PC-9 (cell line): ENCODE measurements at regions not wholly inside any gene's neighbourhood (a gene's known extent, or its start where the extent isn't known, plus 50 kb on each side); places are given as distances from the start of the nearest gene placed in this dataset.

Experiments
- BruUV-seq: library from RNA; stranded (reverse); fragments of 400-500 nt; replicated peaks from 2 replicates; lab custom pipeline; 2021; lab: Mats Ljungman, UMichigan
- CTCF ChIA-PET: fragments of 300-600 bp; sonication (Branson Sonifier 250); formaldehyde crosslinking; loops from one replicate; lab custom pipeline; 2022; ENCODE audit warnings: antibody characterized with exemption; lab: Charles Lee
- POLR2A ChIA-PET: fragments of 300-600 bp; sonication (Branson Sonifier 250); formaldehyde crosslinking; loops from one replicate; lab custom pipeline; 2022; ENCODE audit warnings: antibody characterized with exemption; ENCODE audit not compliant: unreplicated experiment; lab: Charles Lee
- DNase-seq, 2 experiments: peaks; one replicate each; pipeline versions ENCODE4 v3.0.0 to v3.0.0-alpha.2; 2015 to 2022; ENCODE audit warnings: mixed read lengths in 1 of 2
- H2AFZ ChIP-seq: fragments of 200-600 bp; sonication (generic); 2 replicates; pipeline ENCODE4 v1.8.1; 2017; ENCODE audit warnings: antibody characterized with exemption
- H3F3A ChIP-seq: fragments of 200-600 bp; sonication (generic); 2 replicates; pipeline ENCODE4 v1.8.1; 2017; ENCODE audit warnings: antibody characterized with exemption, mild to moderate bottlenecking, low read depth; ENCODE audit not compliant: insufficient read depth
- H3K27ac ChIP-seq: fragments of 200-600 bp; sonication (generic); 2 replicates; pipeline ENCODE4 v1.6.1; 2016; ENCODE audit warnings: mixed run types
- H3K27me3 ChIP-seq: fragments of 200-600 bp; sonication (generic); 2 replicates; pipeline ENCODE4 v1.6.1; 2016; ENCODE audit warnings: low read depth, mixed run types; ENCODE audit not compliant: insufficient read depth
- H3K36me3 ChIP-seq: fragments of 200-600 bp; sonication (generic); 2 replicates; pipeline ENCODE4 v1.6.1; 2016; ENCODE audit warnings: low read depth, mixed run types
- H3K4me1 ChIP-seq: fragments of 200-600 bp; sonication (generic); replicated peaks from 2 replicates; pipeline ENCODE4 v1.6.1; 2016; ENCODE audit warnings: mixed run types; ENCODE audit not compliant: insufficient read depth
- H3K4me2 ChIP-seq: fragments of 200-600 bp; sonication (generic); 2 replicates; pipeline ENCODE4 v1.6.1; 2017; ENCODE audit warnings: mixed run types
- H3K4me3 ChIP-seq: fragments of 200-600 bp; sonication (generic); 2 replicates; pipeline ENCODE4 v1.6.1; 2016; ENCODE audit warnings: mixed run types
- H3K79me2 ChIP-seq: fragments of 200-600 bp; sonication (generic); 2 replicates; pipeline ENCODE4 v1.6.1; 2017; ENCODE audit warnings: low read depth, mixed run types
- H3K9me2 ChIP-seq: fragments of 200-600 bp; sonication (generic); 2 replicates; pipeline ENCODE4 v1.8.1; 2017; ENCODE audit warnings: mild to moderate bottlenecking; ENCODE audit not compliant: insufficient read depth
- H3K9me3 ChIP-seq: fragments of 200-600 bp; sonication (generic); 2 replicates; pipeline ENCODE4 v1.8.1; 2016; ENCODE audit warnings: low read depth; ENCODE audit not compliant: insufficient read depth
- H4K20me1 ChIP-seq: fragments of 200-600 bp; sonication (generic); 2 replicates; pipeline ENCODE4 v1.8.1; 2017; ENCODE audit not compliant: insufficient read depth
- CTCF ChIP-seq: fragments of 200-600 bp; sonication (generic); conservative IDR thresholded peaks from 2 replicates; pipeline ENCODE4 v1.6.1; 2017; ENCODE audit warnings: mixed run types, antibody characterized with exemption, mild to moderate bottlenecking, moderate library complexity
- EZH2 ChIP-seq: fragments of 200-600 bp; sonication (generic); IDR thresholded peaks from 2 replicates; pipeline ENCODE4 v1.8.0; 2017; ENCODE audit warnings: antibody characterized with exemption, low read depth
- intact Hi-C: fragments of 100-400 bp; cut with micrococcal nuclease; formaldehyde crosslinking; loops from one replicate; pipeline ENCODE4 v1.10.0; 2022; ENCODE audit not compliant: unreplicated experiment

GRCh38 chr3:99485286-99485685 lies 153.1 kb upstream of the COL8A1 start:
- CTCF ChIA-PET, result no interaction called here
- Histone ChIP-seq H3K79me2 (no peaks in the 10 kb centered on the region), H3K4me3 (no peak overlapping the region), H4K20me1 (no peaks in the 10 kb centered on the region; the same call in 1 of the 2 replicates), H3K9me3 (peaks cover 8% of the 10 kb centered on the region; the same call in 1 of the 2 replicates), H3K9me2 (no peaks in the 10 kb centered on the region), H2AFZ (no peak overlapping the region), H3K36me3 (no peaks in the 10 kb centered on the region), H3F3A (no peaks in the 10 kb centered on the region), H3K4me1 (no peaks in the 10 kb centered on the region), H3K27ac (no peak overlapping the region), H3K4me2 (no peak overlapping the region), H3K27me3 (no peaks in the 10 kb centered on the region)
- TF ChIP-seq CTCF (no peak), EZH2 (no peak)
- intact Hi-C loops, result no loop called here
- POLR2A ChIA-PET, result no interaction called here
- no TSS peak for BruUV-seq
- no peak for DNase-seq

DNA sequence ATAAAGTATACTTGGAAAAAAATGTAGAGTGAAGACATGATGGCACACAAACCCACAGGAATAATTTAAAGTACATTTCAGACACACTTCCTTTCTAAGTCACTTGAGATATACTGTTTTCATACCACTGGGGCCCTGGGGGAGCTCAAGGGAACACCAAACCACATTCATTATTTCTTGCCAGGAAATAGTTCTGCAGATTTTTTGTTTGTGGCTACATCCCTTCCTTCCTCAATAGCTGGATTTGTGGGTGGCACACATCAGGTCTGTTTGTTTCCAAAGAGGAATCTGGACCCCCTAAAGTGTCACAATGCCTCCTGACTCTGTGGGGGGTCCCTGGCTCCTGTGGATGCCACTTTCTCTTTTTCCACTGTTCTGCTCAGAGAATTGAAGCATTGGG lies 153.5 kb upstream of the COL8A1 start:
- Histone ChIP-seq H3K4me3 (no peak overlapping the region), H3K4me2 (no peak overlapping the region), H3K4me1 (no peaks in the 10 kb centered on the region), H4K20me1 (no peaks in the 10 kb centered on the region; the same call in 1 of the 2 replicates), H3K27me3 (no peaks in the 10 kb centered on the region), H3K79me2 (no peaks in the 10 kb centered on the region), H2AFZ (no peak overlapping the region), H3K36me3 (no peaks in the 10 kb centered on the region), H3K27ac (no peak overlapping the region), H3F3A (no peaks in the 10 kb centered on the region), H3K9me2 (no peaks in the 10 kb centered on the region), H3K9me3 (peaks cover 8% of the 10 kb centered on the region; the same call in 1 of the 2 replicates)
- intact Hi-C loops, result no loop called here
- BruUV-seq, result no TSS peak
- no peak for TF ChIP-seq EZH2
- no peak for TF ChIP-seq CTCF
- ChIA-PET POLR2A (no interaction called here), CTCF (no interaction called here)
- DNase-seq, result no peak

DNA sequence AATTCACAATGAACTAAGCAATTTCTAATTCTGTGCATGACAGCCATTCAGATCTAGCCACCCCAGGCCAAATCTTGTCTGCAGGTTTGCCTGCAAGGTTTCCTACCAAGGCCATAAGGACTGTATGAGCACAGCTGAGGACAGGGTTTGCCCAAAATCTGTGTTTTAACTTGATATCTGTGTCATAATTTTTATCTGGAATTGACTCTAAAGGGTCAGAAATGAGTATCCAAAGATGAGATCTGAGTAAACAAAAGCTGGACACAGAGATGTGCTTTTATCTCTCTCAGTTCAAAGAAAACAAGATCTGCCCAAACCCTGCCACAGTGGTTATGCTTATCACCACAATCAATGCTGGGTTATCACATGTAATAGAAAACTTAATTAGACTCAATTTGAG lies 154.6 kb upstream of the COL8A1 start:
- no peaks in the 10 kb centered on the region for H4K20me1 ChIP-seq
- no peaks in the 10 kb centered on the region for H3K36me3 ChIP-seq
- ChIA-PET POLR2A (no interaction called here), CTCF (interaction anchor here (1.0 kb wide), 1 partner anchor 15 kb away, joined by 3 read pairs; no protein-coding TSS in a partner anchor)
- H3K27me3 ChIP-seq, result no peaks in the 10 kb centered on the region
- BruUV-seq, result no TSS peak
- peaks cover 5% of the 10 kb centered on the region; the same call in 1 of the 2 replicates for H3K9me3 ChIP-seq
- H3K4me2 ChIP-seq, result no peak overlapping the region
- H3K4me3 ChIP-seq, result no peak overlapping the region
- H3F3A ChIP-seq, result no peaks in the 10 kb centered on the region
- no peak overlapping the region for H3K27ac ChIP-seq
- no peak for DNase-seq
- intact Hi-C loops, result no loop called here
- H3K9me2 ChIP-seq, result no peaks in the 10 kb centered on the region
- H3K4me1 ChIP-seq, result no peaks in the 10 kb centered on the region
- no peaks in the 10 kb centered on the region for H3K79me2 ChIP-seq
- H2AFZ ChIP-seq, result no peak overlapping the region
- TF ChIP-seq EZH2 (no peak), CTCF (no peak)
